ENCODE measurements at regions not wholly inside any gene's neighbourhood (a gene's known extent, or its start where the extent isn't known, plus 50 kb on each side); places are given as distances from the start of the nearest gene placed in this dataset.

DNA sequence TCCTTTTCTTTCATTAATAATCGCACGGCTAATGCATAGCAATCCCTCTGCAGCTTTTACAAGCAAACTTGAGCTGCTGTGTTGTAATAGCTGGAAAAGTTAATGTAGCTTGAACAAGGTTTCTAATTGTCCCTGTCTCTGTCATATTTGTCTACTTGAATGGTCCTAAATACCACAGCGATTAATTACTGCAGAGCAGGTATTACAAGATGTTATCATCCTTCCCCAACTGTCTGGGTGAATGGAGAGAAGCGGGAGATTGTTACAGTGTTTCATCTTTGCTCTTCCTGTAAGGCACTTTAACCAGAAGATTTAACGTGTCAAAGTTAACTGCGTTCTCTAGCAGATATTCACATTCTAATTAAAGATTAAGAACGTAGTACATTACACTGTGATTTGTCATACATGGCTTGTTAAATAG, 422.2 kb upstream of the POU3F3 start:
- TF ChIP-seq, protein P1, sequence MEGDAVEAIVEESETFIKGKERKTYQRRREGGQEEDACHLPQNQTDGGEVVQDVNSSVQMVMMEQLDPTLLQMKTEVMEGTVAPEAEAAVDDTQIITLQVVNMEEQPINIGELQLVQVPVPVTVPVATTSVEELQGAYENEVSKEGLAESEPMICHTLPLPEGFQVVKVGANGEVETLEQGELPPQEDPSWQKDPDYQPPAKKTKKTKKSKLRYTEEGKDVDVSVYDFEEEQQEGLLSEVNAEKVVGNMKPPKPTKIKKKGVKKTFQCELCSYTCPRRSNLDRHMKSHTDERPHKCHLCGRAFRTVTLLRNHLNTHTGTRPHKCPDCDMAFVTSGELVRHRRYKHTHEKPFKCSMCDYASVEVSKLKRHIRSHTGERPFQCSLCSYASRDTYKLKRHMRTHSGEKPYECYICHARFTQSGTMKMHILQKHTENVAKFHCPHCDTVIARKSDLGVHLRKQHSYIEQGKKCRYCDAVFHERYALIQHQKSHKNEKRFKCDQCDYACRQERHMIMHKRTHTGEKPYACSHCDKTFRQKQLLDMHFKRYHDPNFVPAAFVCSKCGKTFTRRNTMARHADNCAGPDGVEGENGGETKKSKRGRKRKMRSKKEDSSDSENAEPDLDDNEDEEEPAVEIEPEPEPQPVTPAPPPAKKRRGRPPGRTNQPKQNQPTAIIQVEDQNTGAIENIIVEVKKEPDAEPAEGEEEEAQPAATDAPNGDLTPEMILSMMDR (IDR thresholded peaks at IDR 0.05), result no peak
- TF ChIP-seq POLR2A (IDR thresholded peaks at IDR 0.05), result no peak
- no peak for DNase-seq
- Histone ChIP-seq H3K9me3 (no peaks in the 10 kb centered on the region), H3K4me3 (no peak overlapping the region), H3K27me3 (no peaks in the 10 kb centered on the region), H3K4me1 (no peaks in the 10 kb centered on the region), H3K36me3 (no peaks in the 10 kb centered on the region), H3K27ac (no peak overlapping the region)

- Histone ChIP-seq H3K36me3 (no peaks in the 10 kb centered on the region), H3K27me3 (no peaks in the 10 kb centered on the region), H3K9me3 (no peaks in the 10 kb centered on the region), H3K4me1 (no peaks in the 10 kb centered on the region), H3K27ac (no peak overlapping the region), H3K4me3 (no peak overlapping the region)
- DNase-seq, result no peak
- TF ChIP-seq POLR2A (IDR thresholded peaks at IDR 0.05), result no peak
- TF ChIP-seq, protein P1 (IDR thresholded peaks at IDR 0.05), result no peak
These were observed 421.5 kb upstream of the POU3F3 start for GRCh38 chr2:104432401-104432800.

GRCh38 chr2:104432991-104433390, 420.9 kb upstream of the POU3F3 start:
- no peaks in the 10 kb centered on the region for H3K27me3 ChIP-seq
- H3K4me3 ChIP-seq, result no peak overlapping the region
- H3K9me3 ChIP-seq, result no peaks in the 10 kb centered on the region
- H3K36me3 ChIP-seq, result no peaks in the 10 kb centered on the region
- H3K4me1 ChIP-seq, result no peaks in the 10 kb centered on the region
- TF ChIP-seq POLR2A (IDR thresholded peaks at IDR 0.05), result no peak
- TF ChIP-seq, protein P1 (IDR thresholded peaks at IDR 0.05), result no peak
- no peak for DNase-seq
- no peak overlapping the region for H3K27ac ChIP-seq

DNA sequence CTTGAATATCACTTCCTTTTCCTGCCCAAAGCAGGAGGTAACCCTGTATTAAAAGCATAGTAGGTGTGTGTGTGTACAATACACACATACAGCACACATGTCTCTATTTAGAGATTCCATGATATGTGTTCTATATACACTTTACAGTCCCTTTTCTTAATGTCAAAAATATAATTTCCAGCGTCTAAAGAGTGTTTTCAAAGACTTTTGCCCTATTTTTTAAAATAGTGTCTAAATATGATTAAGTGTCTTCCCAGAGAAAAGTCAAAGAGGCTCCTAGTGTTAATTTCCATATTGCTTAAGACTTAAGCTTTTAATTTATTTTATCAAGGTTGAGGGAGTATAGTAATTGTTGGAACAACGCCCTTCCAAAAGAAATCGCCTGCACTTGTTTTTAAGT, 420.3 kb upstream of the POU3F3 start:
- TF ChIP-seq, protein P1 (IDR thresholded peaks at IDR 0.05), result no peak
- no peak for TF ChIP-seq POLR2A (IDR thresholded peaks at IDR 0.05)
- no peak for DNase-seq
- no peak overlapping the region for H3K27ac ChIP-seq
- no peaks in the 10 kb centered on the region for H3K9me3 ChIP-seq
- H3K27me3 ChIP-seq, result no peaks in the 10 kb centered on the region
- no peak overlapping the region for H3K4me3 ChIP-seq
- H3K36me3 ChIP-seq, result no peaks in the 10 kb centered on the region
- no peaks in the 10 kb centered on the region for H3K4me1 ChIP-seq

DNA sequence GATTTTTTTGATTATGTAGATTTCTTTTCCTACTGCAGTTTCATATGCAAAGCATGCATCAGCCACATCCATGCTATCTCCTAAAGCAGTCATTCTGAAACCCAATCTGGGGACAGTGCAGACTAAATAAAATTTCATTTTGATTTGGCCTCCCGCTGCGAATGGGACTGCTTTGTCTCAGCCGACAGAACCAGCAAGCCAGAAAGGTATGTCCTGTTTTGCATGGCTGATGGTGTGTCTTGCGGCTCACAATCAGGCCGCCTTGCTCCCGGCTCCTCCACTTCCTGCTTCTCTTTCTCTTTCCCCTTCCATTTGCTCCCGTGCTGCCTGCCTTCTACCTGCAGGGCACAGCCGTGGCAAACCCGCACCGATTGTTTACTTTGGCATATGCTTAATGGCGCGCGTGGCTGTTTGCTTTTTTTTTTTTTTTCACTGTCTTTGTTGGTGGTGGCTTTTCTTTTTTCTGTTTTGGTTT, 419.6 kb upstream of the POU3F3 start:
- DNase-seq, result peak in 2 of 3 donors; percentile 51 to 52
- Histone ChIP-seq H3K4me3 (peak overlapping the region in 2 of 4 donors; percentile 34 to 41), H3K4me1 (no peaks in the 10 kb centered on the region), H3K36me3 (no peaks in the 10 kb centered on the region), H3K27ac (no peak overlapping the region), H3K9me3 (no peaks in the 10 kb centered on the region), H3K27me3 (no peaks in the 10 kb centered on the region)
- no peak for TF ChIP-seq POLR2A (IDR thresholded peaks at IDR 0.05)
- TF ChIP-seq, protein P1 (IDR thresholded peaks at IDR 0.05), result peak in 1 of 6 experiments; percentile 22

DNA sequence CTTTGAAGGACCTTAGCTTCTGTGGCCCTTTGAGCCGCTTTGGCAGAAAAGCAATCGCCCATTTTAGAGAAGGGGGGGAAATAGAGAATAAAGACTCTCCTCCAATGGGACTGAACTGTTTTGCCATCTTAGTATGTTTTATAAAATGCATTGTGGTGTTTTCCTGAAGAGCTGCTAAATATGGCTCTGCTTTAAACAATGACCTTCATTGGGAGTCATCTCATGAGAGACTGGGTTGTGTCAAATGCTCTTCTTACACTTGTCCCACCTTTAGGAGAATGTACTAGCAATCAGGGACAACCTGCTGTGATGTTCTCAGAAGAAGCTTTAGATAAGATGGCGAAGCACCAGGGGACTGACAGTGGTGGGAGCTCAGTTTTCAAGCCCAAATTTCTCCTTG, 418.9 kb upstream of the POU3F3 start:
- H3K27me3 ChIP-seq, result no peaks in the 10 kb centered on the region
- H3K4me1 ChIP-seq, result no peaks in the 10 kb centered on the region
- no peaks in the 10 kb centered on the region for H3K9me3 ChIP-seq
- no peaks in the 10 kb centered on the region for H3K36me3 ChIP-seq
- no peak overlapping the region for H3K27ac ChIP-seq
- no peak for DNase-seq
- TF ChIP-seq POLR2A (IDR thresholded peaks at IDR 0.05), result no peak
- TF ChIP-seq, protein P1 (IDR thresholded peaks at IDR 0.05), result no peak
- peak overlapping the region in 1 of 4 donors; percentile 34 for H3K4me3 ChIP-seq

Data from Peyer's patch (tissue), 4 donors.